Small intestine (tissue), 7 donors: ENCODE measurements at regions not wholly inside any gene's neighbourhood (a gene's known extent, or its start where the extent isn't known, plus 50 kb on each side); places are given as distances from the start of the nearest gene placed in this dataset.

Experiments
- DNase-seq, 2 donors: peaks; one replicate each; pipeline versions ENCODE4 v3.0.0 to v3.0.0-alpha.2; 2013
- FAIRE-seq: peaks from 2 replicates; lab custom pipeline; 2012; peaks lifted over from hg19 to GRCh38; lab: Jason Lieb, UNC
- H3K27ac ChIP-seq, 3 donors: one replicate each; pipeline ENCODE4 v1.5.1; 2013; ENCODE audit warnings: low read length in 2 of 3, mild to moderate bottlenecking in 2 of 3, control low read depth in 1 of 3, inconsistent platforms in 1 of 3, low read depth in 1 of 3, moderate library complexity in 1 of 3
- H3K27me3 ChIP-seq, 3 donors: one replicate each; pipeline ENCODE4 v1.6.1; 2013; ENCODE audit warnings: low read length in 3 of 3, inconsistent platforms in 1 of 3; ENCODE audit not compliant: control insufficient read depth in 3 of 3, insufficient read depth in 3 of 3
- H3K36me3 ChIP-seq, 3 donors: one replicate each; pipeline ENCODE4 v1.6.1; 2013; ENCODE audit warnings: low read length in 3 of 3, inconsistent platforms in 1 of 3, low read depth in 1 of 3, mild to moderate bottlenecking in 1 of 3, moderate library complexity in 1 of 3; ENCODE audit not compliant: control insufficient read depth in 3 of 3, insufficient read depth in 2 of 3
- H3K4me1 ChIP-seq, 3 donors: one replicate each; pipeline ENCODE4 v1.6.1; 2013; ENCODE audit warnings: low read length in 2 of 3, inconsistent platforms in 1 of 3, low read depth in 1 of 3, mild to moderate bottlenecking in 1 of 3, moderate library complexity in 1 of 3; ENCODE audit not compliant: control insufficient read depth in 3 of 3, insufficient read depth in 2 of 3
- H3K4me3 ChIP-seq, 3 donors: one replicate each; pipeline ENCODE4 v1.5.1; 2013; ENCODE audit warnings: low read length in 3 of 3, control low read depth in 1 of 3, inconsistent platforms in 1 of 3, low read depth in 1 of 3, mild to moderate bottlenecking in 1 of 3, moderate library complexity in 1 of 3
- H3K9me3 ChIP-seq, 2 donors: one replicate each; pipeline ENCODE4 v1.6.1; 2013; ENCODE audit warnings: low read depth in 1 of 2, low read length in 1 of 2; ENCODE audit not compliant: control insufficient read depth in 2 of 2, insufficient read depth in 1 of 2
- WGBS, 3 donors: extraction: QIAGEN DNeasy Blood & Tissue Kit; methylation state at CpG; one replicate each; pipeline ENCODE4 v1.1.7; 2013; 5-methylcytosine and 5-hydroxymethylcytosine counted together
- donor health status: healthy with polysubstance abuse.
- donor health status: control.
- donor health status: control.
- donor health status: Bipolar disorder and iron deficiency.
- donor health status: healthy.

GRCh38 chr3:25899352-25900101, 109.6 kb downstream of the OXSM start:
- Histone ChIP-seq H3K36me3 (no peaks in the 10 kb centered on the region), H3K27ac (no peak overlapping the region), H3K4me1 (no peaks in the 10 kb centered on the region), H3K4me3 (no peak overlapping the region), H3K9me3 (no peaks in the 10 kb centered on the region), H3K27me3 (peaks cover 0 to 5% (median 2%) of the 10 kb centered on the region in 3 donors)
- DNase-seq (no peak), FAIRE-seq (no peak)
- WGBS, 3 donors = 46 to 68% (median 52%) methylated on average over 2 of the region's 2 CpGs

GRCh38 chr3:25900161-25900560, 110.3 kb downstream of the OXSM start:
- no peaks in the 10 kb centered on the region for H3K4me1 ChIP-seq
- no peaks in the 10 kb centered on the region for H3K9me3 ChIP-seq
- FAIRE-seq = no peak
- H3K4me3 ChIP-seq = no peak overlapping the region
- H3K27me3 ChIP-seq = peaks cover 0 to 5% (median 2%) of the 10 kb centered on the region in 3 donors
- no peak for DNase-seq
- 75 to 90% (median 87%) methylated on average over 2 of the region's 2 CpGs for WGBS, 3 donors
- no peak overlapping the region for H3K27ac ChIP-seq
- no peaks in the 10 kb centered on the region for H3K36me3 ChIP-seq

GRCh38 chr3:25901796-25902195, 111.9 kb downstream of the OXSM start:
- no peaks in the 10 kb centered on the region for H3K4me1 ChIP-seq

GRCh38 chr3:25902586-25902985, 112.7 kb downstream of the OXSM start:
- H3K4me1 ChIP-seq = no peaks in the 10 kb centered on the region
- WGBS, 3 donors = 57 to 70% (median 65%) methylated on average over 2 of the region's 2 CpGs
- no peak for FAIRE-seq
- DNase-seq = no peak
- no peaks in the 10 kb centered on the region for H3K36me3 ChIP-seq
- no peak overlapping the region for H3K27ac ChIP-seq
- no peaks in the 10 kb centered on the region for H3K9me3 ChIP-seq
- peaks cover 0 to 5% (median 2%) of the 10 kb centered on the region in 3 donors for H3K27me3 ChIP-seq
- no peak overlapping the region for H3K4me3 ChIP-seq

More at GRCh38 chr3:25901796-25902195, 111.9 kb downstream of the OXSM start:
- no peak for DNase-seq
- no peaks in the 10 kb centered on the region for H3K9me3 ChIP-seq
- no peak overlapping the region for H3K4me3 ChIP-seq
- no peak overlapping the region for H3K27ac ChIP-seq
- H3K36me3 ChIP-seq = no peaks in the 10 kb centered on the region
- FAIRE-seq = no peak
- peaks cover 0 to 5% (median 2%) of the 10 kb centered on the region in 3 donors for H3K27me3 ChIP-seq
- 33 to 47% (median 34%) methylated on average over 2 of the region's 2 CpGs for WGBS, 3 donors

- 75 to 81% (median 79%) methylated on average over 3 of the region's 3 CpGs for WGBS, 3 donors
- DNase-seq (no peak), FAIRE-seq (no peak)
- H3K9me3 ChIP-seq = no peaks in the 10 kb centered on the region
- no peak overlapping the region for H3K4me3 ChIP-seq
- H3K27me3 ChIP-seq = peaks cover 0 to 5% (median 2%) of the 10 kb centered on the region in 3 donors
- no peaks in the 10 kb centered on the region for H3K4me1 ChIP-seq
- no peak overlapping the region for H3K27ac ChIP-seq
- no peaks in the 10 kb centered on the region for H3K36me3 ChIP-seq
These were observed 113.7 kb downstream of the OXSM start for GRCh38 chr3:25903371-25904129.

DNA sequence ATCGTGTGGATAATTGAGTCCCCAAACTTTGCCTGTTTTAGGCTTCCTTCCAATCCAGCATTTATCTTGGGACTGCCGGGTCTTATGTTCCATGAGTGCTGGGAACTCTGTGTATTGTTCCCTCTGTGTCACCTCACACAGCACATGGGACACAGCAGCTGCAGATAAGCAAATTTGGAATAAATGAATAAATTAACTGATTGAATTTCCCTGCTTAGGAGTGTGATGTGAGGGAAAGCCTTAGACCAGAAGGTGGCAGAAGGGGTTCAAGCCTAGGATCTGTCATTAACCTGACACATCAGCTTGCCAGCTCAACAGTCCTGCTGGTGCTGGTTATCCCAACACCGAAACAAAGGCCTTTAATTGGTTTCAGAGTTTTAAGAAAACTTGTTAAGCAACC, 114.3 kb downstream of the OXSM start:
- no peak for DNase-seq
- WGBS, 3 donors = 50 to 74% (median 52%) methylated on average over 3 of the region's 3 CpGs

GRCh38 chr3:25906132-25906906, 116.4 kb downstream of the OXSM start:
- no peak for DNase-seq
- no peaks in the 10 kb centered on the region for H3K4me1 ChIP-seq
- H3K4me3 ChIP-seq = no peak overlapping the region
- no peaks in the 10 kb centered on the region for H3K9me3 ChIP-seq
- H3K27ac ChIP-seq = no peak overlapping the region
- H3K27me3 ChIP-seq = peaks cover 0 to 5% (median 0%) of the 10 kb centered on the region in 3 donors
- FAIRE-seq = no peak
- 60 to 72% (median 72%) methylated on average over 4 of the region's 4 CpGs for WGBS, 3 donors
- H3K36me3 ChIP-seq = no peaks in the 10 kb centered on the region

More for the DNA sequence above, 114.3 kb downstream of the OXSM start:
- Histone ChIP-seq H3K27me3 (peaks cover 0 to 5% (median 2%) of the 10 kb centered on the region in 3 donors), H3K27ac (no peak overlapping the region), H3K36me3 (no peaks in the 10 kb centered on the region), H3K9me3 (no peaks in the 10 kb centered on the region), H3K4me1 (no peaks in the 10 kb centered on the region), H3K4me3 (no peak overlapping the region)
- no peak for FAIRE-seq

DNA sequence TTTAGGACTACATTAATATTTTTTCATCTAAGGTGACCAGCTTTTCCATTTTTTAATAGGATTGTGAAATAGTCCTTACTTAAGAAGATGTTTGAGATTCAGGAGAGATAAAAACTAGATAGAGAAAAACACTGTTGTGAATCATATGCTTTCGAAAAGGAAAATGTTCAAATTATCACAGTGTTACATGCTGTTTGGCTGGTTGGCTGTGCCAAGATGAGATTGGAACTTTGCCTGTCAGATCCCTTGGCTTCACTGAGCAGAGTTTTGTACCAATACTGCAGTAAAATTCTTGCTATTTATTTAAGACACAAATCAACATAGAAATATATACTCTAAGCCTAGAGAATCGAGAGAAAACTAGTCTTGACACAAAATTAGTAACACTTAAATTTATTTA, 117.2 kb downstream of the OXSM start:
- no peaks in the 10 kb centered on the region for H3K4me1 ChIP-seq
- DNase-seq (no peak), FAIRE-seq (no peak)
- no peak overlapping the region for H3K4me3 ChIP-seq
- H3K27ac ChIP-seq = no peak overlapping the region
- WGBS, 3 donors = 67 to 71% (median 68%) methylated on average over 2 of the region's 2 CpGs
- H3K36me3 ChIP-seq = no peaks in the 10 kb centered on the region
- H3K9me3 ChIP-seq = no peaks in the 10 kb centered on the region
- H3K27me3 ChIP-seq = peaks cover 0 to 5% (median 0%) of the 10 kb centered on the region in 3 donors
